NCI-H1105 (cell line): ENCODE measurements at regions not wholly inside any gene's neighbourhood (a gene's known extent, or its start where the extent isn't known, plus 50 kb on each side); places are given as distances from the start of the nearest gene placed in this dataset.
"Not testable (repeated sequence)": the region's sequence is repeated elsewhere in the genome, so short reads cannot be mapped to it uniquely, and the experiment has no call there.

Experiments
- DNase-seq: peaks from one replicate; lab custom pipeline; 2025; lab: John Stamatoyannopoulos, UW

GRCh38 chr15:100721758-100722550 lies 119.6 kb downstream of the ASB7 start:
- no peak for DNase-seq

GRCh38 chr15:100722551-100723314 lies 120.3 kb downstream of the ASB7 start:
- no peak for DNase-seq

GRCh38 chr15:100723315-100723801 lies 121.0 kb downstream of the ASB7 start:
- DNase-seq = no peak

GRCh38 chr15:100725121-100726069 lies 123.0 kb downstream of the ASB7 start:
- no peak for DNase-seq

- no peak for DNase-seq
Observed at GRCh38 chr15:100726070-100726420, 123.7 kb downstream of the ASB7 start.

GRCh38 chr15:100726421-100727190 lies 124.2 kb downstream of the ASB7 start:
- DNase-seq = no peak

- DNase-seq = no peak
Observed at GRCh38 chr15:100727291-100727851, 125.0 kb downstream of the ASB7 start.

- DNase-seq = no peak
Observed at GRCh38 chr15:100728371-100729201, 126.2 kb downstream of the ASB7 start.

GRCh38 chr15:100729461-100729860 lies 127.1 kb downstream of the ASB7 start:
- DNase-seq = no peak

GRCh38 chr15:100730129-100730528 lies 127.7 kb downstream of the ASB7 start:
- no peak for DNase-seq

- DNase-seq = no peak
Observed at GRCh38 chr15:100730655-100731266, 128.4 kb downstream of the ASB7 start.

GRCh38 chr15:100731267-100732152 lies 129.1 kb downstream of the ASB7 start:
- DNase-seq = no peak

GRCh38 chr15:100732211-100733055 lies 130.0 kb downstream of the ASB7 start:
- no peak for DNase-seq

GRCh38 chr15:100733101-100733842 lies 130.9 kb downstream of the ASB7 start:
- no peak for DNase-seq

- not testable (repeated sequence) for DNase-seq
Observed at GRCh38 chr15:100733843-100734185, 131.4 kb downstream of the ASB7 start.

- DNase-seq = peak; percentile 48
Observed at GRCh38 chr15:100734586-100734985, 132.2 kb downstream of the ASB7 start.
